Lung (tissue), 11 donors: ENCODE measurements at regions not wholly inside any gene's neighbourhood (a gene's known extent, or its start where the extent isn't known, plus 50 kb on each side); places are given as distances from the start of the nearest gene placed in this dataset.

ENCODE experiments used
- ATAC-seq: fragments of 200-7000 bp; cut with Tn5 transposase; one replicate; pipeline ENCODE4 v1.9.1; 2020; ENCODE audit warnings: moderate number of reproducible peaks; ENCODE audit not compliant: insufficient read depth, low FRiP score
- DNase-seq, 3 donors: peaks; one replicate each; pipeline ENCODE4 v3.0.0-alpha.2; 2013 to 2017
- H3K27ac ChIP-seq, 2 donors: one replicate each; pipeline ENCODE4 v1.5.1; 2013; ENCODE audit warnings: mild to moderate bottlenecking in 2 of 2, moderate library complexity in 2 of 2, control low read depth in 1 of 2, inconsistent platforms in 1 of 2, low read depth in 1 of 2, low read length in 1 of 2
- H3K27me3 ChIP-seq, 3 donors: one replicate each; pipeline ENCODE4 v1.5.1; 2013; ENCODE audit warnings: low read length in 2 of 3; ENCODE audit not compliant: control insufficient read depth in 3 of 3, insufficient read depth in 3 of 3
- H3K36me3 ChIP-seq, 4 donors: one replicate each; pipeline ENCODE4 v1.5.1; 2013; ENCODE audit warnings: low read length in 4 of 4, mild to moderate bottlenecking in 1 of 4, moderate library complexity in 1 of 4; ENCODE audit not compliant: control insufficient read depth in 4 of 4, insufficient read depth in 4 of 4
- H3K4me1 ChIP-seq, 5 donors: one replicate each; pipeline ENCODE4 v1.5.1; 2013; ENCODE audit warnings: low read length in 5 of 5, mild to moderate bottlenecking in 2 of 5, moderate library complexity in 1 of 5; ENCODE audit not compliant: control insufficient read depth in 5 of 5, insufficient read depth in 5 of 5
- H3K4me3 ChIP-seq: one replicate; pipeline ENCODE4 v1.5.1; 2013; ENCODE audit warnings: mild to moderate bottlenecking, control low read depth, moderate library complexity
- H3K9ac ChIP-seq, 2 donors: one replicate each; pipeline ENCODE4 v1.5.1; 2013; ENCODE audit warnings: low read length in 2 of 2, control low read depth in 1 of 2; ENCODE audit not compliant: insufficient read depth in 1 of 2
- H3K9me3 ChIP-seq, 4 donors: one replicate each; pipeline ENCODE4 v1.5.1; 2013; ENCODE audit warnings: low read length in 3 of 4, mild to moderate bottlenecking in 1 of 4, moderate library complexity in 1 of 4; ENCODE audit not compliant: control insufficient read depth in 4 of 4, insufficient read depth in 3 of 4
- CTCF ChIP-seq: IDR thresholded peaks from 2 replicates; pipeline ENCODE4 v1.5.1; 2012; ENCODE audit warnings: mild to moderate bottlenecking; ENCODE audit errors: control extremely low read depth, extremely low read depth
- WGBS, 2 donors: extraction: QIAGEN DNeasy Blood & Tissue Kit; methylation state at CpG; one replicate each; pipeline ENCODE4 v1.1.7; 2013; 5-methylcytosine and 5-hydroxymethylcytosine counted together
- donor health status: control.
- donor health status: control.
- donor health status: Bipolar disorder and iron deficiency.
- donor health status: healthy.
- donor health status: DM: yes; HTN: yes; CAD: no.

GRCh38 chr11:32224580-32224979, 133.7 kb downstream of the RCN1 start:
- ATAC-seq: peak; percentile 27
- H3K9ac ChIP-seq: no peak overlapping the region
- WGBS, 2 donors: 65 to 73% methylated on average over 3 of the region's 3 CpGs
- peak; percentile 17 to 54 (median 23) for DNase-seq
- H3K36me3 ChIP-seq: no peaks in the 10 kb centered on the region
- H3K27ac ChIP-seq: no peak overlapping the region
- no peaks in the 10 kb centered on the region for H3K4me1 ChIP-seq
- H3K4me3 ChIP-seq: no peak overlapping the region
- H3K27me3 ChIP-seq: no peaks in the 10 kb centered on the region
- TF ChIP-seq CTCF: no peak
- H3K9me3 ChIP-seq: no peaks in the 10 kb centered on the region

- Histone ChIP-seq H3K27ac (no peak overlapping the region), H3K9me3 (no peaks in the 10 kb centered on the region), H3K36me3 (no peaks in the 10 kb centered on the region), H3K4me3 (no peak overlapping the region), H3K4me1 (no peaks in the 10 kb centered on the region), H3K9ac (no peak overlapping the region), H3K27me3 (no peaks in the 10 kb centered on the region)
- WGBS, 2 donors: 75 to 83% methylated on average over 14 of the region's 14 CpGs
- no peak for ATAC-seq
- DNase-seq: no peak
- no peak for TF ChIP-seq CTCF
Observed at GRCh38 chr11:32225571-32226285, 134.9 kb downstream of the RCN1 start.

GRCh38 chr11:32226480-32226879, 135.6 kb downstream of the RCN1 start:
- Histone ChIP-seq H3K36me3 (no peaks in the 10 kb centered on the region), H3K27ac (no peak overlapping the region), H3K4me3 (no peak overlapping the region), H3K27me3 (no peaks in the 10 kb centered on the region), H3K4me1 (no peaks in the 10 kb centered on the region), H3K9ac (no peak overlapping the region), H3K9me3 (no peaks in the 10 kb centered on the region)
- DNase-seq (no peak), ATAC-seq (no peak)
- WGBS, 2 donors: 84 to 95% methylated on average over 5 of the region's 5 CpGs
- TF ChIP-seq CTCF: no peak
